ENCODE measurements at regions not wholly inside any gene's neighbourhood (a gene's known extent, or its start where the extent isn't known, plus 50 kb on each side); places are given as distances from the start of the nearest gene placed in this dataset.
"Not testable (repeated sequence)": the region's sequence is repeated elsewhere in the genome, so short reads cannot be mapped to it uniquely, and the experiment has no call there.

GRCh38 chr11:105368711-105369110, 229.1 kb upstream of the CARD18 start:
- DNase-seq, result no peak
- Histone ChIP-seq H3K36me3 (no peaks in the 10 kb centered on the region), H3K27ac (no peak overlapping the region), H3K9me3 (no peaks in the 10 kb centered on the region), H3K4me1 (no peaks in the 10 kb centered on the region), H3K4me3 (no peak overlapping the region), H3K27me3 (no peaks in the 10 kb centered on the region)
- intact Hi-C loops (cut with DNase I), result no loop called here
- TF ChIP-seq, protein P1, sequence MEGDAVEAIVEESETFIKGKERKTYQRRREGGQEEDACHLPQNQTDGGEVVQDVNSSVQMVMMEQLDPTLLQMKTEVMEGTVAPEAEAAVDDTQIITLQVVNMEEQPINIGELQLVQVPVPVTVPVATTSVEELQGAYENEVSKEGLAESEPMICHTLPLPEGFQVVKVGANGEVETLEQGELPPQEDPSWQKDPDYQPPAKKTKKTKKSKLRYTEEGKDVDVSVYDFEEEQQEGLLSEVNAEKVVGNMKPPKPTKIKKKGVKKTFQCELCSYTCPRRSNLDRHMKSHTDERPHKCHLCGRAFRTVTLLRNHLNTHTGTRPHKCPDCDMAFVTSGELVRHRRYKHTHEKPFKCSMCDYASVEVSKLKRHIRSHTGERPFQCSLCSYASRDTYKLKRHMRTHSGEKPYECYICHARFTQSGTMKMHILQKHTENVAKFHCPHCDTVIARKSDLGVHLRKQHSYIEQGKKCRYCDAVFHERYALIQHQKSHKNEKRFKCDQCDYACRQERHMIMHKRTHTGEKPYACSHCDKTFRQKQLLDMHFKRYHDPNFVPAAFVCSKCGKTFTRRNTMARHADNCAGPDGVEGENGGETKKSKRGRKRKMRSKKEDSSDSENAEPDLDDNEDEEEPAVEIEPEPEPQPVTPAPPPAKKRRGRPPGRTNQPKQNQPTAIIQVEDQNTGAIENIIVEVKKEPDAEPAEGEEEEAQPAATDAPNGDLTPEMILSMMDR (IDR thresholded peaks at IDR 0.05), result no peak
- WGBS, 2 donors, result 30 to 38% methylated on average over 6 of the region's 6 CpGs

GRCh38 chr11:105367129-105367528, 227.6 kb upstream of the CARD18 start:
- Histone ChIP-seq H3K4me1 (no peaks in the 10 kb centered on the region), H3K4me3 (no peak overlapping the region), H3K27ac (no peak overlapping the region), H3K36me3 (no peaks in the 10 kb centered on the region), H3K9me3 (no peaks in the 10 kb centered on the region), H3K27me3 (no peaks in the 10 kb centered on the region)
- intact Hi-C loops (cut with DNase I), result no loop called here
- DNase-seq, result no peak
- no peak for TF ChIP-seq POLR2A (IDR thresholded peaks at IDR 0.05)
- TF ChIP-seq, protein P1 (IDR thresholded peaks at IDR 0.05), result no peak

GRCh38 chr11:105361651-105362050, 222.1 kb upstream of the CARD18 start:
- Histone ChIP-seq H3K9me3 (no peaks in the 10 kb centered on the region), H3K36me3 (no peaks in the 10 kb centered on the region), H3K27ac (no peak overlapping the region), H3K4me3 (no peak overlapping the region), H3K4me1 (no peaks in the 10 kb centered on the region), H3K27me3 (no peaks in the 10 kb centered on the region)
- intact Hi-C loops (cut with DNase I), result no loop called here
- DNase-seq, result no peak
- WGBS, 2 donors, result 67 to 72% methylated on average over 1 of the region's 1 CpG
- TF ChIP-seq, protein P1 (IDR thresholded peaks at IDR 0.05), result no peak
- TF ChIP-seq POLR2A (IDR thresholded peaks at IDR 0.05), result no peak

GRCh38 chr11:105357764-105358163, 218.2 kb upstream of the CARD18 start:
- no peak overlapping the region for H3K4me3 ChIP-seq
- intact Hi-C loops (cut with DNase I), result no loop called here
- TF ChIP-seq, protein P1 (IDR thresholded peaks at IDR 0.05), result no peak
- TF ChIP-seq POLR2A (IDR thresholded peaks at IDR 0.05), result no peak
- no peaks in the 10 kb centered on the region for H3K9me3 ChIP-seq
- no peak overlapping the region for H3K27ac ChIP-seq
- DNase-seq, result no peak
- 43 to 67% methylated on average over 1 of the region's 1 CpG for WGBS, 2 donors
- H3K4me1 ChIP-seq, result no peaks in the 10 kb centered on the region
- no peaks in the 10 kb centered on the region for H3K36me3 ChIP-seq
- no peaks in the 10 kb centered on the region for H3K27me3 ChIP-seq

- Histone ChIP-seq H3K27me3 (no peaks in the 10 kb centered on the region), H3K27ac (no peak overlapping the region), H3K36me3 (no peaks in the 10 kb centered on the region), H3K4me1 (no peaks in the 10 kb centered on the region), H3K9me3 (no peaks in the 10 kb centered on the region), H3K4me3 (no peak overlapping the region)
- 77% methylated on average over 1 of the region's 1 CpG; no CpG with 5 or more reads in 1 of the 2 donors for WGBS, 2 donors
- TF ChIP-seq, protein P1 (IDR thresholded peaks at IDR 0.05), result no peak
- no peak for TF ChIP-seq POLR2A (IDR thresholded peaks at IDR 0.05)
- DNase-seq, result no peak
- intact Hi-C loops (cut with DNase I), result no loop called here
Measured at GRCh38 chr11:105357146-105357545, 217.6 kb upstream of the CARD18 start.

DNA sequence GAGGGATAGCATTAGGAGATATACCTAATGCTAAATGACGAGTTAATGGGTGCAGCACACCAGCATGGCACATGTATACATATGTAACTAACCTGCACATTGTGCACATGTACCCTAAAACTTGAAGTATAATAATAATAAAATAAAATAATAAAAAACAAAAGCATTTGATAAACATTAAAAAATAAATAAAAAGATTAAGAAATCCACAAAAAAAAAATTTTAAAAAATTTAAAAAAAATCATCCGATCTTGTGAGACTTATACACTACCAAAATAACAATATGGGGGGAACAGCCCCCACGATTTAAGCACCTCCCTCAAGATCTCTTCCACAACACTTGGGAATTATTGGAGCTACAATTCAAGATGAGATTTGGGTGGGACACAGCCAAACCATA, 210.3 kb upstream of the CARD18 start:
- DNase-seq; H3K9me3 ChIP-seq; H3K36me3 ChIP-seq; H3K27me3 ChIP-seq; H3K4me3 ChIP-seq; H3K4me1 ChIP-seq; intact Hi-C loops (cut with DNase I); H3K27ac ChIP-seq: not testable (repeated sequence)
- WGBS, 2 donors, result 84 to 91% methylated on average over 2 of the region's 3 CpGs
